ENCODE measurements at regions not wholly inside any gene's neighbourhood (a gene's known extent, or its start where the extent isn't known, plus 50 kb on each side); places are given as distances from the start of the nearest gene placed in this dataset.

GRCh38 chr4:104616401-104616820, 121.7 kb upstream of the CXXC4 start (continued):
- TF ChIP-seq EZH2 (IDR thresholded peaks at IDR 0.05; ENCODE audit: low read depth, unreplicated experiment), result no peak
- TF ChIP-seq EZH2phosphoT487 (IDR thresholded peaks at IDR 0.05; ENCODE audit: unreplicated experiment), result no peak
- no peak for TF ChIP-seq STAT1 (IDR thresholded peaks at IDR 0.05; ENCODE audit: unreplicated experiment)
- TF ChIP-seq ZNF114 (CRISPR knock-in tag; IDR thresholded peaks at IDR 0.05), result no peak
- no peak for TF ChIP-seq CREB1 (CRISPR knock-in tag; IDR thresholded peaks at IDR 0.05; ENCODE audit: low read depth)

DNA sequence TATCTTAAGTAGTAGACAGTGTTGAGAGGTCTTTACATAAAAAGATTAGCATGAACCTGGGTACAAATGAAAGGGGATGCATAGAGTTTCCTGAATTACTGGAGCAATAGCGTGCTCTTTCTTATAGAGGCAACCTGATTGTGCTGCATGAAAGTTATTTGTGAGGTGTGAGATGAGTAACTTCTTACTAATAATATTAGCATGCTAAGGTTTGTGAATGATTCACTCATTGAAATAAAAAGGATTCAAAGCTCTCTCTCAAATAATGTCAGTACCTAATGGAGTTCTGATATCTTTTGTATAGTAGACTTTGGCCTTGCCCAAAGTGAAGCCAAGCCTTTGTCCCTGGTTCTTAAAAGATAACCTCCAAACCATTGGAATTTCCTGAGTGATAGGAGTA, 131.0 kb upstream of the CXXC4 start:
- Histone ChIP-seq H2AFZ (no peak overlapping the region), H3K4me1 (ENCODE audit: insufficient read depth) (no peaks in the 10 kb centered on the region), H3F3A (replicated peaks; ENCODE audit: low read depth) (no peaks in the 10 kb centered on the region), H3K36me3 (ENCODE audit: insufficient read depth) (no peaks in the 10 kb centered on the region), H3K4me3 (no peak overlapping the region), H3K27ac (ENCODE audit: low read depth) (no peak overlapping the region), H3K4me2 (no peak overlapping the region), H3K9me2 (ENCODE audit: insufficient read depth) (peaks cover 21% of the 10 kb centered on the region), H3K27me3 (ENCODE audit: insufficient read depth) (no peaks in the 10 kb centered on the region), H4K20me1 (replicated peaks; ENCODE audit: insufficient read depth) (no peaks in the 10 kb centered on the region), H3K79me2 (replicated peaks; ENCODE audit: insufficient read depth) (no peaks in the 10 kb centered on the region)
- ATAC-seq (no peak), DNase-seq (ENCODE audit: low spot score) (no peak)
- TF ChIP-seq, protein P1, sequence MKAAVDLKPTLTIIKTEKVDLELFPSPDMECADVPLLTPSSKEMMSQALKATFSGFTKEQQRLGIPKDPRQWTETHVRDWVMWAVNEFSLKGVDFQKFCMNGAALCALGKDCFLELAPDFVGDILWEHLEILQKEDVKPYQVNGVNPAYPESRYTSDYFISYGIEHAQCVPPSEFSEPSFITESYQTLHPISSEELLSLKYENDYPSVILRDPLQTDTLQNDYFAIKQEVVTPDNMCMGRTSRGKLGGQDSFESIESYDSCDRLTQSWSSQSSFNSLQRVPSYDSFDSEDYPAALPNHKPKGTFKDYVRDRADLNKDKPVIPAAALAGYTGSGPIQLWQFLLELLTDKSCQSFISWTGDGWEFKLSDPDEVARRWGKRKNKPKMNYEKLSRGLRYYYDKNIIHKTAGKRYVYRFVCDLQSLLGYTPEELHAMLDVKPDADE (IDR thresholded peaks at IDR 0.05), result no peak
- TF ChIP-seq ZNF331 (CRISPR knock-in tag; IDR thresholded peaks at IDR 0.05; ENCODE audit: low read depth), result no peak
- H3K36me3 Mint-ChIP-seq (ENCODE audit: low read depth), result no peaks in the 10 kb centered on the region; the same call in 2 of the 3 replicates
- peaks cover 4% of the 10 kb centered on the region for H3K4me1 Mint-ChIP-seq
- no peaks in the 10 kb centered on the region for H3K27me3 Mint-ChIP-seq (ENCODE audit: insufficient read depth, low read depth, poor library complexity)
- peaks cover 5% of the 10 kb centered on the region; the same call in 2 of the 3 replicates for H3K9me3 Mint-ChIP-seq
- H3K4me3 Mint-ChIP-seq, result no peak overlapping the region
- no peak overlapping the region for H3K27ac Mint-ChIP-seq

- no peaks in the 10 kb centered on the region for H3K9me2 ChIP-seq (ENCODE audit: insufficient read depth)
- H3K27ac ChIP-seq (ENCODE audit: low read depth), result no peak overlapping the region
- H3K79me2 ChIP-seq (replicated peaks; ENCODE audit: insufficient read depth), result no peaks in the 10 kb centered on the region
- no peak overlapping the region for H2AFZ ChIP-seq
- H3K4me1 Mint-ChIP-seq, result no peaks in the 10 kb centered on the region
- no peaks in the 10 kb centered on the region for H3K4me1 ChIP-seq (ENCODE audit: insufficient read depth)
- no peak overlapping the region for H3K4me3 Mint-ChIP-seq
- no peaks in the 10 kb centered on the region for H3K27me3 Mint-ChIP-seq (ENCODE audit: insufficient read depth, low read depth, poor library complexity)
- H3K4me3 ChIP-seq, result no peak overlapping the region
- H3K27ac Mint-ChIP-seq, result no peak overlapping the region
- no peak overlapping the region for H3K4me2 ChIP-seq
- DNase-seq (ENCODE audit: low spot score), result no peak
- H3K36me3 Mint-ChIP-seq (ENCODE audit: low read depth), result no peaks in the 10 kb centered on the region
- H3K36me3 ChIP-seq (ENCODE audit: insufficient read depth), result no peaks in the 10 kb centered on the region
- H4K20me1 ChIP-seq (replicated peaks; ENCODE audit: insufficient read depth), result no peaks in the 10 kb centered on the region
- no peaks in the 10 kb centered on the region for H3F3A ChIP-seq (replicated peaks; ENCODE audit: low read depth)
- peaks cover 5% of the 10 kb centered on the region; the same call in 2 of the 3 replicates for H3K9me3 Mint-ChIP-seq
- no peak for ATAC-seq
- no peaks in the 10 kb centered on the region for H3K27me3 ChIP-seq (ENCODE audit: insufficient read depth)
- no peak for TF ChIP-seq CTCF (conservative IDR thresholded peaks at IDR 0.05; ENCODE audit: low read depth in 2 of 2)
- TF ChIP-seq ZNF114 (CRISPR knock-in tag; IDR thresholded peaks at IDR 0.05), result no peak
- TF ChIP-seq EZH2phosphoT487 (IDR thresholded peaks at IDR 0.05; ENCODE audit: unreplicated experiment), result no peak
- no peak for TF ChIP-seq REST (IDR thresholded peaks at IDR 0.05; ENCODE audit: unreplicated experiment)
- TF ChIP-seq EZH2 (IDR thresholded peaks at IDR 0.05; ENCODE audit: low read depth, unreplicated experiment), result no peak
- no peak for TF ChIP-seq POLR2AphosphoS5 (IDR thresholded peaks at IDR 0.05; ENCODE audit: low read depth)
- no peak for TF ChIP-seq JUNB (IDR thresholded peaks at IDR 0.05; ENCODE audit: unreplicated experiment)
- TF ChIP-seq, protein P1 (IDR thresholded peaks at IDR 0.05), result no peak
- TF ChIP-seq ZNF331 (CRISPR knock-in tag; IDR thresholded peaks at IDR 0.05; ENCODE audit: low read depth), result no peak
Measured at GRCh38 chr4:104629601-104630000, 134.9 kb upstream of the CXXC4 start.
